Natural killer cell (primary cell): ENCODE measurements at regions not wholly inside any gene's neighbourhood (a gene's known extent, or its start where the extent isn't known, plus 50 kb on each side); places are given as distances from the start of the nearest gene placed in this dataset.

Source experiments
- ATAC-seq, 3 donors: fragments of 150-1000 bp in 2 of 3; fragments of 200-7000 bp in 1 of 3; cut with Tn5 transposase; 1 replicate in 1 of 3; 2 replicates in 2 of 3; pipeline ENCODE4 v1.10.0; 2021; ENCODE audit warnings: mild to moderate bottlenecking in 2 of 3, moderate library complexity in 2 of 3
- DNase-seq, 2 donors: peaks; one replicate each; pipeline versions ENCODE4 v3.0.0 to v3.0.0-alpha.2; 2013 to 2021; ENCODE audit warnings: mixed read lengths in 1 of 2
- H3K27ac ChIP-seq: one replicate; pipeline ENCODE4 v1.5.1; 2013; ENCODE audit warnings: mild to moderate bottlenecking, low read length
- H3K27me3 ChIP-seq: one replicate; pipeline ENCODE4 v1.6.1; 2013; ENCODE audit warnings: low read length; ENCODE audit not compliant: control insufficient read depth, insufficient read depth
- H3K36me3 ChIP-seq: one replicate; pipeline ENCODE4 v1.6.1; 2013; ENCODE audit warnings: low read length; ENCODE audit not compliant: control insufficient read depth, insufficient read depth
- H3K4me1 ChIP-seq: one replicate; pipeline ENCODE4 v1.6.1; 2013; ENCODE audit warnings: low read length; ENCODE audit not compliant: control insufficient read depth, insufficient read depth
- H3K4me3 ChIP-seq: one replicate; pipeline ENCODE4 v1.5.1; 2013; ENCODE audit warnings: low read length
- H3K9me3 ChIP-seq: one replicate; pipeline ENCODE4 v1.6.1; 2013; ENCODE audit warnings: low read length; ENCODE audit not compliant: control insufficient read depth, insufficient read depth
- H3K27ac Mint-ChIP-seq, 2 donors: one replicate each; pipeline ENCODE4 v1.8.0; 2022; ENCODE audit warnings: mild to moderate bottlenecking in 2 of 2, mixed read lengths in 2 of 2, moderate library complexity in 1 of 2
- H3K27me3 Mint-ChIP-seq, 2 donors: one replicate each; pipeline ENCODE4 v1.8.0; 2022; ENCODE audit warnings: low read depth in 2 of 2, mixed read lengths in 2 of 2
- H3K36me3 Mint-ChIP-seq: one replicate; pipeline ENCODE4 v1.8.0; 2022; ENCODE audit warnings: mixed read lengths
- H3K4me1 Mint-ChIP-seq, 2 donors: one replicate each; pipeline ENCODE4 v1.8.0; 2022; ENCODE audit warnings: mixed read lengths in 2 of 2
- H3K4me3 Mint-ChIP-seq: one replicate; pipeline ENCODE4 v1.8.0; 2022; ENCODE audit warnings: mild to moderate bottlenecking, moderate library complexity, mixed read lengths
- H3K9me3 Mint-ChIP-seq, 2 donors: one replicate each; pipeline ENCODE4 v1.8.0; 2022; ENCODE audit warnings: mixed read lengths in 2 of 2
- WGBS: methylation state at CpG from one replicate; pipeline ENCODE4 v1.1.7; 2013; ENCODE audit warnings: missing lambda C conversion rate; ENCODE audit not compliant: insufficient coverage; 5-methylcytosine and 5-hydroxymethylcytosine counted together
- intact Hi-C: fragments of 100-400 bp; cut with micrococcal nuclease; formaldehyde crosslinking; loops from one replicate; pipeline ENCODE4 v1.14.2; 2022
- TF ChIP-seq, protein P1 (sequence below): fragments of 200-600 bp; IDR thresholded peaks from one replicate; pipeline ENCODE4 v1.8.0; 2022; ENCODE audit warnings: antibody characterized with exemption

- intact Hi-C loops: no loop called here
- no peaks in the 10 kb centered on the region for H3K4me1 ChIP-seq
- H3K36me3 Mint-ChIP-seq: no peaks in the 10 kb centered on the region
- H3K27me3 Mint-ChIP-seq: no peaks in the 10 kb centered on the region
- no peaks in the 10 kb centered on the region for H3K36me3 ChIP-seq
- H3K27ac ChIP-seq: no peak overlapping the region
- no peak overlapping the region for H3K4me3 Mint-ChIP-seq
- H3K4me3 ChIP-seq: no peak overlapping the region
- no peaks in the 10 kb centered on the region for H3K27me3 ChIP-seq
- H3K9me3 Mint-ChIP-seq: peaks cover 2 to 6% of the 10 kb centered on the region in 2 donors
- H3K9me3 ChIP-seq: no peaks in the 10 kb centered on the region
- no peak overlapping the region for H3K27ac Mint-ChIP-seq
- TF ChIP-seq, protein P1, sequence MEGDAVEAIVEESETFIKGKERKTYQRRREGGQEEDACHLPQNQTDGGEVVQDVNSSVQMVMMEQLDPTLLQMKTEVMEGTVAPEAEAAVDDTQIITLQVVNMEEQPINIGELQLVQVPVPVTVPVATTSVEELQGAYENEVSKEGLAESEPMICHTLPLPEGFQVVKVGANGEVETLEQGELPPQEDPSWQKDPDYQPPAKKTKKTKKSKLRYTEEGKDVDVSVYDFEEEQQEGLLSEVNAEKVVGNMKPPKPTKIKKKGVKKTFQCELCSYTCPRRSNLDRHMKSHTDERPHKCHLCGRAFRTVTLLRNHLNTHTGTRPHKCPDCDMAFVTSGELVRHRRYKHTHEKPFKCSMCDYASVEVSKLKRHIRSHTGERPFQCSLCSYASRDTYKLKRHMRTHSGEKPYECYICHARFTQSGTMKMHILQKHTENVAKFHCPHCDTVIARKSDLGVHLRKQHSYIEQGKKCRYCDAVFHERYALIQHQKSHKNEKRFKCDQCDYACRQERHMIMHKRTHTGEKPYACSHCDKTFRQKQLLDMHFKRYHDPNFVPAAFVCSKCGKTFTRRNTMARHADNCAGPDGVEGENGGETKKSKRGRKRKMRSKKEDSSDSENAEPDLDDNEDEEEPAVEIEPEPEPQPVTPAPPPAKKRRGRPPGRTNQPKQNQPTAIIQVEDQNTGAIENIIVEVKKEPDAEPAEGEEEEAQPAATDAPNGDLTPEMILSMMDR: no peak
- ATAC-seq (no peak), DNase-seq (no peak)
- WGBS: no CpG with 5 or more reads among the region's 1 CpG
- no peaks in the 10 kb centered on the region for H3K4me1 Mint-ChIP-seq
These were observed 1002.4 kb upstream of the ADGRL4 start for GRCh38 chr1:80008934-80009333.

GRCh38 chr1:80003250-80003649 lies 996.7 kb upstream of the ADGRL4 start:
- Mint-ChIP-seq H3K27me3 (no peaks in the 10 kb centered on the region), H3K9me3 (peaks cover 6 to 10% of the 10 kb centered on the region in 2 donors), H3K4me3 (no peak overlapping the region), H3K27ac (no peak overlapping the region), H3K36me3 (no peaks in the 10 kb centered on the region), H3K4me1 (no peaks in the 10 kb centered on the region)
- TF ChIP-seq, protein P1: no peak
- no peak for ATAC-seq
- no peaks in the 10 kb centered on the region for H3K4me1 ChIP-seq
- H3K9me3 ChIP-seq: no peaks in the 10 kb centered on the region
- H3K36me3 ChIP-seq: no peaks in the 10 kb centered on the region
- no peak overlapping the region for H3K4me3 ChIP-seq
- no peaks in the 10 kb centered on the region for H3K27me3 ChIP-seq
- intact Hi-C loops: no loop called here
- H3K27ac ChIP-seq: no peak overlapping the region
- no peak for DNase-seq

GRCh38 chr1:79988401-79988800 lies 981.9 kb upstream of the ADGRL4 start:
- intact Hi-C loops: no loop called here
- TF ChIP-seq, protein P1: no peak
- Histone ChIP-seq H3K36me3 (no peaks in the 10 kb centered on the region), H3K27me3 (no peaks in the 10 kb centered on the region), H3K27ac (no peak overlapping the region), H3K9me3 (peaks cover 11% of the 10 kb centered on the region), H3K4me3 (no peak overlapping the region), H3K4me1 (no peaks in the 10 kb centered on the region)
- no peak for ATAC-seq
- Mint-ChIP-seq H3K4me1 (no peaks in the 10 kb centered on the region), H3K27me3 (no peaks in the 10 kb centered on the region), H3K9me3 (peaks cover 17 to 26% of the 10 kb centered on the region in 2 donors), H3K36me3 (peaks cover 25% of the 10 kb centered on the region), H3K4me3 (no peak overlapping the region), H3K27ac (no peak overlapping the region)
- DNase-seq: no peak
- WGBS: 76% methylated on average over 3 of the region's 3 CpGs

GRCh38 chr1:79982211-79982610 lies 975.7 kb upstream of the ADGRL4 start:
- TF ChIP-seq, protein P1: no peak
- Mint-ChIP-seq H3K27ac (no peak overlapping the region), H3K36me3 (peaks cover 19% of the 10 kb centered on the region), H3K4me1 (no peaks in the 10 kb centered on the region), H3K9me3 (peaks cover 19 to 27% of the 10 kb centered on the region in 2 donors), H3K27me3 (no peaks in the 10 kb centered on the region), H3K4me3 (no peak overlapping the region)
- Histone ChIP-seq H3K27me3 (no peaks in the 10 kb centered on the region), H3K4me1 (no peaks in the 10 kb centered on the region), H3K9me3 (peaks cover 15% of the 10 kb centered on the region), H3K27ac (no peak overlapping the region), H3K4me3 (no peak overlapping the region), H3K36me3 (no peaks in the 10 kb centered on the region)
- DNase-seq (no peak), ATAC-seq (no peak)
- intact Hi-C loops: no loop called here
- 2% methylated on average over 3 of the region's 3 CpGs for WGBS
